ENCODE measurements at regions not wholly inside any gene's neighbourhood (a gene's known extent, or its start where the extent isn't known, plus 50 kb on each side); places are given as distances from the start of the nearest gene placed in this dataset.

DNA sequence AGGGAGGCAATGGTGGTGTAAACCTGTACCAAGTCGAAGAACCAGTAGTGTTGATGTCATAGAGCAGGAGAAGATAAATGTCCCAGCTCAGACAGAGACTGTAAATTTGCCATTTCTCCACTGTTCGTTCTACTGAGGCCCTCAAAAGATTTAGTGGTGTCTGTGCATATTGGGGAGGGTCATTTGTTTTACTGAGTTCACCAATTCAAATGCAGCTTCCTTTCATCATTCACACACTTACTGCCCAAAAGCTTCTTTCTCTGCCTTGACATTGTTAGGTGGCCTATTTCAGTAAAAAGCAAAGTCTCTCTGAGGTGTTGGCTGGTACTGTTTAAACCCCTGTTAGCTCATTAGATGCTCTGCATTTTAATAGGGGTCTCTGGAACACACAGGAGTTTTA, 86.2 kb upstream of the EDNRB start:
- no peak for DNase-seq (ENCODE audit: low spot score)

DNA sequence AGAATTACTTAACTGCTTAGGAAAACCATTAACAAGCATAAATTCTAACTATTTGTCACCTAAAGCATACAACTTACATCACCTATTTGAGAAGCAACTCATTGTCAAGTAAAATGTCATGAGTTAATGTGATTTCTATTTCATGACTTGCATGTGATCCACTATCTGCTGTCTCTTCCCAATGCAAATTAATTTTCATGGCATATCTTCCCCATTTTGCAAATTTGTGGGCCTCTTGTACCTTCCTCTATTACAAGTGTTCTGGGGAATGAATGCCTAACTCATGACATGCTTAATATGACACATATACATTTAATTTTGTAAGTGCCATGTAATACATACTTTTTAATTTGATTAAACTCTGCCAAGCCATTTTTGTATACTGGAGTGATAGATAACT, 81.1 kb upstream of the EDNRB start:
- DNase-seq (ENCODE audit: low spot score): no peak

DNA sequence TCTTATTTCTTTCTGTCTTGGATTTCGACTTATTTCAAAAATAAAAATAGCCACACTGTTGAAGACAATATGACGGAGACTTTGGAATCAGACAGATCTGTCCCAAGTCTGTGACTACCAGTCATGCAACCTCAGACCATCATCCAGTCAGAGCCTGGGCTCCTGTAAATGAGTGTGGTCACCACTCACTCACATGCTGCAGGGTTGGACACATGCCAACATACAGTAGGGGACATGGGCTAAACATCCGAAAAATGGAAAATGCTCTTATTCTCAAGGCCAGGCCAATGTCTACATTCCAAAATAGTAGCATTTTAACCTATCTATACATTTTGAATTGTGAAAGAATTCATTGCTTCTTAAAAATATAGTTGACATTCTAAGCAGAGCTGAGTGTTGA, 75.5 kb upstream of the EDNRB start:
- DNase-seq (ENCODE audit: low spot score): no peak

DNA sequence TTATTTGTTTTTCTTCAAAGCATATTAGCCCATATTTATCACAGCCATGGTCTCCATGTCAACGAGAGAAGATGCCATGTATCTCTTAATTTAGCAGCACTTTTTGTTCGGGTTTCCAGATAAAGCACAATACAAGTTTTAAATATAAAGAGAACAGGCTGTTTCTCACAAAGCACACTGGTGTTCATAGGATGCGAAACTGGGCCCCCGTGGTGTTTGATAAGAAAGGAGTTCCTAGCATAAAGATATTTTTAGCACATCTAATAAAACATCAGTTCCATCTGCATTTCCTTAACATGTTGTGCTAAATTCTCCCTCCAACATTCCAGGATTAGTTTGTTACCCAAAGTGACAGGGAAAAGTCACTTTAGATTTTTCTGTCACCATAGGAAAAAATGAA, 72.4 kb upstream of the EDNRB start:
- no peak for DNase-seq (ENCODE audit: low spot score)

DNA sequence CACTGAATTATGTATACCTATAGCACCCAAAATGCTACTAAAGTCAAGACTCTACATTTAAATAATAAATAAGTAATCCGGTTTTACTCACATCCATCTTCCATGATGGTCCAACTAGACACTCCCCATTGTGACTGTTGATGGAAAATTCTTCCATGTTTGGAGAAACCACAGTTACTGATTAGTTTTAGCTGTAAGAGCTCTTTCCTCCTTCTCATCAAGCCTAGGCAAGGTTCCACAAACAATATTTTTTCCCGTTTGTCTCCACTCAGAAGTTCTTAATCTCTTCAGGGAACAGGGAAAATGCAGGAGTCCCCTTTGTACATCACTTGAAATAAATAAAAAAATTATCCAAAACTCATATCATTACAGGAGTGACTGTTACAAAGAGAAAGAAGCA, 70.7 kb upstream of the EDNRB start:
- DNase-seq (ENCODE audit: low spot score): no peak

DNA sequence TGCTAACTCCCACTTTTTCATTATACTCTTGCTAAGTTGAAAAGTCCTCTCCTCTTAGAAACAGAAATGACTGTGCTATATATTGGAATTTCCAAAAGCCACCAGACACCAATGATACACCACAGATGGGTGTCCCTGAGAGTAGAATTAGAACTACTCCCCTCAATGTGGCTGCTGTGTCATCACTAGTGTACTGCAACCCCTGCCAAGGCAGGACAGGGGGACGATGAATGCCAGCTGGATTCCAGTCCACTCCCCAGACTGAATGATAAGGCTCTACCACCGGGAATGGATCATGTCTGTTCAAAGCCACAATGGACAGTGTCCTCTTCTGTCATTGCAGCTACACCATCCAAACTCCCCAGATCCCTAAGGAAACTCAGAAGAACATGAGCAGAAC, 69.7 kb upstream of the EDNRB start:
- DNase-seq (ENCODE audit: low spot score): no peak

DNA sequence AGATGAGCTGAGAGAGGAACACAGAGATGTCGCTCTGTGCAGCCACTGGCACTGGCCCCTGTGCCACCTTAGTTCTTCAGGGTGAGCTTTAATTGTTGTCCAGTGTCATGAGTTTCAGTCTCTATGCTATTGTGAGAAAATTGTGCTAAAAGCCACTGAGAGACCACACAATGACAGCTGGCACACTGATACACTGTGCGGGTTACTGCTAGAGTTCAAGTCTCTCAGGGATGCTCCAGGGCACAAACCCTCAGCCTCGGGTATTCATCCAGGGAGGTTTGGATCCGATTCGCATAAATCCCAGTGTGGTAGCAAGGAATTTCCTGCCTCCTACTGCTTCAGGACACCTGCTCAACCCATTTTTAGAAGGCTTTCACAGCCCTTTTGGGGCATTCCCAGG, 68.1 kb upstream of the EDNRB start:
- DNase-seq (ENCODE audit: low spot score): no peak

DNA sequence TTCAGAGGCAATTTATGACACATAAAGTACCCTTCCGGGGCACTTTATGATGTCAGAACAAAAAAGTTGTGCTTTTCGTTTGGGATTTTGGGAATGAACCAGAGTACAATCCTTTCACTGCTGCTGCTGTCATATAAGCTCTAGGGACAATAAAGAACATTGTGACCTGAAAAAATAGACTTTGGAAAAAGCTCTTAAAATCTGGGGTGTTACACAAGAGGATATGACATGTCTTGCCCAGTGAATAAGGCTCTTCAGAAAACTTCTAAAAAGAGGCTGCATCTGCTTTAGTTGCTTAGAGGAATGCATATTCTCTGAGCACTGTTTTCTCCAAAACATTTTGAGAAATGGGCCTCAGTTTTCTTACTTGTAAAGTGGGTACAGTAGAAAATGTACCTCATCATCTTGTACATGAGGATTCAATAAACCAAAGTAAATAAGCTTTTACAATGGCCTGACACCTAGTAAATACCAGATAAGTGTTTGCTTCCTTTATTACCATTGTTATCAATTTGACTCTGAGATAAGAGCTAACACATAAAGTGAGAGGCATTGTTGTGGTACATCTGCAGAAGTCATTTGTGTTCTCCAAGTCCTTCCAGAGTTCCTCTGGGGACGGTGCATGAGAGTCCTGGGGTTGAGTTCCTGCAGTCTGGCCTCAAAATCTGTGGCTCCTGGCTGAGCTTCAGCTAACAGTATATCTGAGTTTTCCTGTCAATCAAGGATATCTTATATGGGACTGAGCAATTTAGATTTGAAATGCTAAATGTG, 67.4 kb upstream of the EDNRB start:
- DNase-seq (ENCODE audit: low spot score): no peak

DNA sequence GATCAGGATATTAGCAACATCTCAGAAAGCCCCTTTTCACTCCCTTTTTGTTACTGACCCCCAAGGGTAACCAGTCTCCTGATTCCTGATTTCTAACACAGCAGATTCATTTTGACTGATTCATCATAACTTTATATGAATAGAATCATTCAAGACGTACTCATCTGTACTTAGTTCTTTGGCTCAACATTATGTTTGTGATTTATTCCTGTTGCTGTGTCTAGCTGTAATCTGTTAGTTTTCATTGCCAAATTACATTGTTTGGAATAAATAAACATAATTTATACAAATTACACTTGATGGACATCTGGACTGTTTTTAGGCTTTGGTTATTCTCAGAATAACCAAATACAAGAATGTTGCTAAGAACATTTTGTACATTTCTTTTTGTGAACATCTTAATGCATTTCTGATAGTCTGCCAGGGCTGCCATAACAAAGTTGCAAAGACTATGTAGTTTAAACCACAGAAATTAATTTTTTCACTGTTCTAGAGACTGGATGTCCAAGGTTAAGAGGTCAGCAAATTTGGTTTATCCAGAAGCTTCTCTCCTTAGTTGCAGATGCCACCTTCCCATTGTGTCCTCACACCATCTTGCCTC, 62.8 kb upstream of the EDNRB start:
- DNase-seq (ENCODE audit: low spot score): no peak

DNA sequence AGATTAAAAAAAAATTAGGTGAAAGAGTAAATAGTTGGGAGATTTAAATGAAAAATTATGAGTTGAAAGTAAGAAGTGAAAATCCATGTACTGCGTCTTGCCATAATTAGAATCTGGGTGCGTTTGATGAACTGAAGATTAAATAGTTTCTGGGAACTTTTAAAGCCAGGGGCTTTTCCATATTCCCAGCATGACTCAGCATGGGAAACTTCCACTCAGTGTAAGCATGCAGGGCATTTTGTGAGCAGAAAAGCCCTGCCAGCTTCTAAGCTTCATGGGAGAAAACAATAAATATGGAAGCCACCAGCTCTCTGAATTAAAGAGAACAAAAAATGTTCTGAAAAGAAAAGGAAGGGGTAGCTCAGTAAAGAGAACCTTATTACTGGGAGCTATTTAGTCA, 62.0 kb upstream of the EDNRB start:
- no peak for DNase-seq (ENCODE audit: low spot score)

DNA sequence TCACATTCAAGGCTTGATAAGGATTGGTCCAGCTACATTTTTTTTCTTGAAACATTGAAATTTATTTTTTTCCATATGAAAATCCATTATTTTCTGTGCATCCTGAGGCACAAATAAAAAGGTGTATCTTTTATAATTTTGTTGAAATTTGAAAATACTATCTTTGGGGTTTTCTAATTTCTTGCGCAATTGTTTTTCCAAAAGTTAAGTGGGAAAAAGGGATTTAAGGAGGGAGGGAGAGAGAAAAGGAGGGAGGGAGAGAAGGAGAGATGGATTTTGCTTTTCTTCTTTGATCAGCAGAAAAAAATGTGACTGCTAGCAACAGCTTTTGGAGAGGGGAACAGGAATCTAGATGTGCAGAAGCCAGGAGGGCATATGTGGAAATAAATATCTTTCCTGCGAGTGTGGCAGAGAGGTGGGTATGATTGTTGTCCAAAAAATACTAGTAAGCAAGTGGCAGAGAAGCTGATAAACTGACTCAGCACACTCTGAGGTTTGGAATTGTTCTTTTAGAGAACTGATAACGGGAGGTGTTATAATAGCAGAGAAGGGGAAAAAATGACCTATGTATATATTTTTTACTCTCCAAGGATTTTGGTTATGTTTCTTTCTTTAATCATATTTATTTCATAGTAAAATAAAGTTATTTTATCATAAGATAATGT, 61.2 kb upstream of the EDNRB start:
- DNase-seq (ENCODE audit: low spot score): no peak

DNA sequence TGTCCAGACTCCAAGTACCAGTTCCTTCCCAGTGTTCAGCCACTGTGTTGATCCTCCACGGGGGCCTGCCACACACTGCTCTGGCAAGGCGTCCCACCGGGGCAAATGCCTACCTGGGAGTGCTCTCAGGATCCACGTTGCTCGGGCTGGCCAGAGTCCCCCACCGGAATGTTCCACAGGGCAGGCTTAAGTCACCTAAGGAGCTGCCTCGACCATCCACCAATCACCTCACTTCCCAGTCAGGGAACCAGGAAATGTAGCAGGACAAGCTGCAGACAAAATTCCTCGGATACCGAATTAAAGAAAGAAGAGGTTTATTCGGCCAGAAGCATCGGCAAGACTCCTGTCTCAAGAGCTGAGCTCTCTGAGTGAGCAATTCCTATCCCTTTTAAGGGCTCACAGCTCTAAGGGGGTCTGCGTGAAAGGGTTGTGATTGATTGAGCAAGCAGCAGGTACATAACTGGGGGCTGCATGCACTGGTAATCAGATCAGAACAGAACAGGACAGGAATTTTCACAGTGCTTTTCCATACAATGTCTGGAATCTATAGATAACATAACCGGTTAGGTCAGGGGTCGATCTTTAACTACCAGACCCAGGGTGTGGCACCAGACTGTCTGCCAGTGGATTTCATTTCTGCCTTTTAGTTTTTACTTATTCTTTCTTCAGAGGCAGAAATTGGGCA, 56.9 kb upstream of the EDNRB start:
- no peak for DNase-seq (ENCODE audit: low spot score)

DNA sequence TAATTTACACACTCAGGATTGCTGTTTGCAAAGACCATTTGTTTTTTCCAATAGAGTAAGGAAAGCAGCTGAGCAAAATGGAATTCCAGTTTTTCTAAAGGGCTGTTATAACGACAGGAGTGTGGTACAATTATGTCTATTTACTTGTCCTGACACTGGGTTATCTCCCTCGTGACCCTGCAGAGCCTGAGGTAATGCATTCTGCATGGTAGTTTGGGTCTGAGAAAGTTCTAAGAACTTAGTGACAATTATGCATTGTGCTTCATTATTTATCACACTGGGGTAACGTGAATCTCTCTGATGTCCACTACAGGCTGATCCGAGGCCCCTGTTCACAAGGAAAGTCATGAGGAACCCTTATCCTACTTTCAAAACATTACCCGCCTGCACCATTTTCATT, 50.7 kb upstream of the EDNRB start:
- no peak for DNase-seq (ENCODE audit: low spot score)

All from ecto neural progenitor cell (in vitro differentiated cells).